PC-9 (cell line): ENCODE measurements at regions not wholly inside any gene's neighbourhood (a gene's known extent, or its start where the extent isn't known, plus 50 kb on each side); places are given as distances from the start of the nearest gene placed in this dataset.

Source experiments
- BruUV-seq: library from RNA; stranded (reverse); fragments of 400-500 nt; replicated peaks from 2 replicates; lab custom pipeline; 2021; lab: Mats Ljungman, UMichigan
- CTCF ChIA-PET: fragments of 300-600 bp; sonication (Branson Sonifier 250); formaldehyde crosslinking; loops from one replicate; lab custom pipeline; 2022; ENCODE audit warnings: antibody characterized with exemption; lab: Charles Lee
- POLR2A ChIA-PET: fragments of 300-600 bp; sonication (Branson Sonifier 250); formaldehyde crosslinking; loops from one replicate; lab custom pipeline; 2022; ENCODE audit warnings: antibody characterized with exemption; ENCODE audit not compliant: unreplicated experiment; lab: Charles Lee
- DNase-seq, 2 experiments: peaks; one replicate each; pipeline versions ENCODE4 v3.0.0 to v3.0.0-alpha.2; 2015 to 2022; ENCODE audit warnings: mixed read lengths in 1 of 2
- H2AFZ ChIP-seq: fragments of 200-600 bp; sonication (generic); 2 replicates; pipeline ENCODE4 v1.8.1; 2017; ENCODE audit warnings: antibody characterized with exemption
- H3F3A ChIP-seq: fragments of 200-600 bp; sonication (generic); 2 replicates; pipeline ENCODE4 v1.8.1; 2017; ENCODE audit warnings: antibody characterized with exemption, mild to moderate bottlenecking, low read depth; ENCODE audit not compliant: insufficient read depth
- H3K27ac ChIP-seq: fragments of 200-600 bp; sonication (generic); 2 replicates; pipeline ENCODE4 v1.6.1; 2016; ENCODE audit warnings: mixed run types
- H3K27me3 ChIP-seq: fragments of 200-600 bp; sonication (generic); 2 replicates; pipeline ENCODE4 v1.6.1; 2016; ENCODE audit warnings: low read depth, mixed run types; ENCODE audit not compliant: insufficient read depth
- H3K36me3 ChIP-seq: fragments of 200-600 bp; sonication (generic); 2 replicates; pipeline ENCODE4 v1.6.1; 2016; ENCODE audit warnings: low read depth, mixed run types
- H3K4me1 ChIP-seq: fragments of 200-600 bp; sonication (generic); replicated peaks from 2 replicates; pipeline ENCODE4 v1.6.1; 2016; ENCODE audit warnings: mixed run types; ENCODE audit not compliant: insufficient read depth
- H3K4me2 ChIP-seq: fragments of 200-600 bp; sonication (generic); 2 replicates; pipeline ENCODE4 v1.6.1; 2017; ENCODE audit warnings: mixed run types
- H3K4me3 ChIP-seq: fragments of 200-600 bp; sonication (generic); 2 replicates; pipeline ENCODE4 v1.6.1; 2016; ENCODE audit warnings: mixed run types
- H3K79me2 ChIP-seq: fragments of 200-600 bp; sonication (generic); 2 replicates; pipeline ENCODE4 v1.6.1; 2017; ENCODE audit warnings: low read depth, mixed run types
- H3K9me2 ChIP-seq: fragments of 200-600 bp; sonication (generic); 2 replicates; pipeline ENCODE4 v1.8.1; 2017; ENCODE audit warnings: mild to moderate bottlenecking; ENCODE audit not compliant: insufficient read depth
- H3K9me3 ChIP-seq: fragments of 200-600 bp; sonication (generic); 2 replicates; pipeline ENCODE4 v1.8.1; 2016; ENCODE audit warnings: low read depth; ENCODE audit not compliant: insufficient read depth
- H4K20me1 ChIP-seq: fragments of 200-600 bp; sonication (generic); 2 replicates; pipeline ENCODE4 v1.8.1; 2017; ENCODE audit not compliant: insufficient read depth
- EZH2 ChIP-seq: fragments of 200-600 bp; sonication (generic); IDR thresholded peaks from 2 replicates; pipeline ENCODE4 v1.8.0; 2017; ENCODE audit warnings: antibody characterized with exemption, low read depth
- intact Hi-C: fragments of 100-400 bp; cut with micrococcal nuclease; formaldehyde crosslinking; loops from one replicate; pipeline ENCODE4 v1.10.0; 2022; ENCODE audit not compliant: unreplicated experiment
- TF ChIP-seq, protein P1 (sequence below): fragments of 200-600 bp; sonication (generic); conservative IDR thresholded peaks from 2 replicates; pipeline ENCODE4 v1.6.1; 2017; ENCODE audit warnings: mixed run types, antibody characterized with exemption, mild to moderate bottlenecking, moderate library complexity

DNA sequence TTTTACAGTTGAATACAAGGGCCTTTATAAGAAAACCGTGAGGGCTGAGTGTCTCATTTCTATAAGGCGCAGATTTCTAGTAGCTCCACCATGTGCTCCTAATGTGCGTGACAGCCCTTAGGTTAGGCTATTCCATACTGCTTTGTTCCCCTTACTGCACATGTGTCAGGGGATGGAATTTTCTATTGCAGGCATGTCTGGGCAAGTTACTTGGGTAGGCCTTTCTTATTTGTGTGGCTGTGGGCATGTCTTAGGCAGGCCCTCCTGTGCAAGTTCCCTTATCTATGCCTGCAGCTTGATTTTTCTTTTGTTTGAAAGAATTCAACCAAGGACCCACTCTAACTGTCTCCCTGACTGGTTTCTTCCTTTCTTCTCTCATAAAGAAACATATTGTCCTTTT is 434.2 kb upstream of the CNTN3 start:
- DNase-seq, result no peak

DNA sequence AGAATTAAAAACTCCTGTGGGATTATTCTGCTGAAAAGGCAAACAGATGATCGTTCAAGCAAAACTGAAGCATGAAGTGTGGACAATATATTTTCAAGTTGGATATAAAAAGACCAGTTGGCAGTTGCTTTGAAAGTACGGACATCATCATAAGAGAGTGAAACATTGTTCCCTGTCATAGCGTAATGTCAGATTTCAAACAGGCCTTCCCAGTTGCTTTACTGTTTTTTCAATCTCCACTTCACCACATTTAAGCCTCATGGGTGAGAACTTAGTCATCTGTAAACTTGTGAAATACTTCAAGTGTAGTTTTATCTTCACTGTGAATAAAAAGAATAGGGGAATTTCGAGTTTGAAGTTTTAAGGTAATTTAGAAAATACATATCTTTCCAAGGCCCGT is 435.1 kb upstream of the CNTN3 start:
- intact Hi-C loops, result no loop called here
- Histone ChIP-seq H3K27me3 (no peaks in the 10 kb centered on the region), H3K27ac (no peak overlapping the region), H3K4me1 (no peaks in the 10 kb centered on the region), H3K79me2 (no peaks in the 10 kb centered on the region), H4K20me1 (no peaks in the 10 kb centered on the region; the same call in 1 of the 2 replicates), H3K9me3 (no peaks in the 10 kb centered on the region; the same call in 1 of the 2 replicates), H3K4me3 (no peak overlapping the region), H3K4me2 (no peak overlapping the region), H3K9me2 (no peaks in the 10 kb centered on the region), H3F3A (no peaks in the 10 kb centered on the region), H3K36me3 (no peaks in the 10 kb centered on the region), H2AFZ (no peak overlapping the region)
- BruUV-seq, result no TSS peak
- CTCF ChIA-PET, result no interaction called here
- POLR2A ChIA-PET, result interaction anchor here (0.6 kb wide), 1 partner anchor 1309 kb away, joined by 3 read pairs; no protein-coding TSS in a partner anchor
- TF ChIP-seq EZH2, result no peak
- TF ChIP-seq, protein P1, sequence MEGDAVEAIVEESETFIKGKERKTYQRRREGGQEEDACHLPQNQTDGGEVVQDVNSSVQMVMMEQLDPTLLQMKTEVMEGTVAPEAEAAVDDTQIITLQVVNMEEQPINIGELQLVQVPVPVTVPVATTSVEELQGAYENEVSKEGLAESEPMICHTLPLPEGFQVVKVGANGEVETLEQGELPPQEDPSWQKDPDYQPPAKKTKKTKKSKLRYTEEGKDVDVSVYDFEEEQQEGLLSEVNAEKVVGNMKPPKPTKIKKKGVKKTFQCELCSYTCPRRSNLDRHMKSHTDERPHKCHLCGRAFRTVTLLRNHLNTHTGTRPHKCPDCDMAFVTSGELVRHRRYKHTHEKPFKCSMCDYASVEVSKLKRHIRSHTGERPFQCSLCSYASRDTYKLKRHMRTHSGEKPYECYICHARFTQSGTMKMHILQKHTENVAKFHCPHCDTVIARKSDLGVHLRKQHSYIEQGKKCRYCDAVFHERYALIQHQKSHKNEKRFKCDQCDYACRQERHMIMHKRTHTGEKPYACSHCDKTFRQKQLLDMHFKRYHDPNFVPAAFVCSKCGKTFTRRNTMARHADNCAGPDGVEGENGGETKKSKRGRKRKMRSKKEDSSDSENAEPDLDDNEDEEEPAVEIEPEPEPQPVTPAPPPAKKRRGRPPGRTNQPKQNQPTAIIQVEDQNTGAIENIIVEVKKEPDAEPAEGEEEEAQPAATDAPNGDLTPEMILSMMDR, result no peak
- no peak for DNase-seq

More for the DNA sequence above, 434.2 kb upstream of the CNTN3 start:
- no peaks in the 10 kb centered on the region for H3K9me2 ChIP-seq
- CTCF ChIA-PET, result no interaction called here
- H2AFZ ChIP-seq, result no peak overlapping the region
- H3K4me2 ChIP-seq, result no peak overlapping the region
- no peaks in the 10 kb centered on the region for H3K36me3 ChIP-seq
- no peaks in the 10 kb centered on the region; the same call in 1 of the 2 replicates for H4K20me1 ChIP-seq
- POLR2A ChIA-PET, result no interaction called here
- BruUV-seq, result no TSS peak
- H3F3A ChIP-seq, result no peaks in the 10 kb centered on the region
- H3K4me1 ChIP-seq, result no peaks in the 10 kb centered on the region
- TF ChIP-seq EZH2, result no peak
- TF ChIP-seq, protein P1, result no peak
- no peaks in the 10 kb centered on the region for H3K79me2 ChIP-seq
- no peaks in the 10 kb centered on the region for H3K27me3 ChIP-seq
- H3K9me3 ChIP-seq, result no peaks in the 10 kb centered on the region; the same call in 1 of the 2 replicates
- H3K4me3 ChIP-seq, result no peak overlapping the region
- no peak overlapping the region for H3K27ac ChIP-seq
- intact Hi-C loops, result no loop called here

DNA sequence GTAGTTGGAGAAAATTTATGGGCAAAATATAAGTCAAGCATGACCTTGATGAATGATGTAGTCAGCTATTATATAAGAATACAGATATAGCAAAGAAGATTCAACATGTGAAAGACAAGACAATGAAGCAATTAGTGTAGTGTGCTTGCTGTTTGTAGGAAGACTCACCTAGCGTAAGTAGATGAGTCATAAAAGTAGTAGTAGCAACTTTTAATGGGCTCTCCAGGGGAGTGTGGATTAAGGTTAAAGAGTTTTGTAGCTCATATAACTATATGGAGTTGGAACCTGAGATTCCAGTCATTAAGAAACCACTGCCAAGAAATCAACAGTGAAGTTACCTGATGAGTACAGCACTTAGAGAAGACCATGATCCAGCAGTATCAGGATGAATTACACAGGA is 444.7 kb upstream of the CNTN3 start:
- Histone ChIP-seq H3K27ac (no peak overlapping the region), H3K36me3 (no peaks in the 10 kb centered on the region), H4K20me1 (no peaks in the 10 kb centered on the region), H3K9me3 (no peaks in the 10 kb centered on the region), H3K27me3 (no peaks in the 10 kb centered on the region), H3K79me2 (no peaks in the 10 kb centered on the region), H3F3A (no peaks in the 10 kb centered on the region), H3K4me3 (no peak overlapping the region), H3K4me2 (no peak overlapping the region), H3K9me2 (no peaks in the 10 kb centered on the region), H2AFZ (no peak overlapping the region), H3K4me1 (no peaks in the 10 kb centered on the region)
- no peak for DNase-seq
- ChIA-PET CTCF (no interaction called here), POLR2A (no interaction called here)
- BruUV-seq, result no TSS peak
- TF ChIP-seq, protein P1, result no peak
- TF ChIP-seq EZH2, result no peak
- intact Hi-C loops, result no loop called here
